ENCODE measurements at regions not wholly inside any gene's neighbourhood (a gene's known extent, or its start where the extent isn't known, plus 50 kb on each side); places are given as distances from the start of the nearest gene placed in this dataset.

GRCh38 chrX:131711478-131711867 is 167.6 kb downstream of the OR13H1 start:
- no peaks in the 10 kb centered on the region for H4K20me1 ChIP-seq (ENCODE audit: low read length)
- H3K4me1 ChIP-seq (ENCODE audit: insufficient read depth, low read length) = no peaks in the 10 kb centered on the region
- no peaks in the 10 kb centered on the region for H3F3A ChIP-seq (ENCODE audit: low read length, unreplicated experiment)
- H3K79me2 ChIP-seq (ENCODE audit: low read length) = no peaks in the 10 kb centered on the region
- no peak overlapping the region for H3K4me3 ChIP-seq (ENCODE audit: low read length)
- DNase-seq (no peak), ATAC-seq (no peak)
- H3K4me2 ChIP-seq (ENCODE audit: low read length) = no peak overlapping the region
- POLR2A ChIA-PET (ENCODE audit: unreplicated experiment) = interaction anchor here (0.6 kb wide), 1 partner anchor 111 kb away, joined by 4 read pairs; no protein-coding TSS in a partner anchor
- H3K27ac ChIP-seq (ENCODE audit: low read length) = no peak overlapping the region
- no peaks in the 10 kb centered on the region for H3K9me2 ChIP-seq (replicated peaks; ENCODE audit: low read length)
- H3K27me3 ChIP-seq (ENCODE audit: low read length) = no peaks in the 10 kb centered on the region
- no peaks in the 10 kb centered on the region for H3K9me3 ChIP-seq (ENCODE audit: low read length)
- no peak overlapping the region for H3K9ac ChIP-seq (ENCODE audit: low read length)
- BruUV-seq (replicated peaks) = no TSS peak
- no peaks in the 10 kb centered on the region for H3K36me3 ChIP-seq (ENCODE audit: low read depth, low read length)
- no peak overlapping the region for H2AFZ ChIP-seq (ENCODE audit: low read length)
- CTCF ChIA-PET = no interaction called here
- TF ChIP-seq CTCF (conservative IDR thresholded peaks at IDR 0.05; ENCODE audit: low read depth, low read length) = no peak
- intact Hi-C loops (cut with micrococcal nuclease) = loop anchor here (2.0 kb wide), 1 partner anchor 35 kb away; no protein-coding TSS in a partner anchor

- Histone ChIP-seq H3K79me2 (ENCODE audit: low read length) (no peaks in the 10 kb centered on the region), H3K9me2 (replicated peaks; ENCODE audit: low read length) (no peaks in the 10 kb centered on the region), H3K27ac (ENCODE audit: low read length) (no peak overlapping the region), H3K9ac (ENCODE audit: low read length) (no peak overlapping the region), H3K27me3 (ENCODE audit: low read length) (no peaks in the 10 kb centered on the region), H3F3A (ENCODE audit: low read length, unreplicated experiment) (no peaks in the 10 kb centered on the region), H3K9me3 (ENCODE audit: low read length) (peaks cover 3% of the 10 kb centered on the region; the same call in 1 of the 2 replicates), H3K4me2 (ENCODE audit: low read length) (no peak overlapping the region), H2AFZ (ENCODE audit: low read length) (no peak overlapping the region), H4K20me1 (ENCODE audit: low read length) (no peaks in the 10 kb centered on the region), H3K4me3 (ENCODE audit: low read length) (no peak overlapping the region), H3K36me3 (ENCODE audit: low read depth, low read length) (no peaks in the 10 kb centered on the region), H3K4me1 (ENCODE audit: insufficient read depth, low read length) (no peaks in the 10 kb centered on the region)
- POLR2A ChIA-PET (ENCODE audit: unreplicated experiment) = no interaction called here
- intact Hi-C loops (cut with micrococcal nuclease) = no loop called here
- no TSS peak for BruUV-seq (replicated peaks)
- CTCF ChIA-PET = no interaction called here
- TF ChIP-seq EZH2phosphoT487 (IDR thresholded peaks at IDR 0.05; ENCODE audit: borderline replicate concordance, low read length) = no peak
- TF ChIP-seq EZH2 (IDR thresholded peaks at IDR 0.05; ENCODE audit: low read length, unreplicated experiment) = no peak
- TF ChIP-seq CTCF (conservative IDR thresholded peaks at IDR 0.05; ENCODE audit: low read depth, low read length) = no peak
- ATAC-seq = no peak
- DNase-seq = no peak
Measured at GRCh38 chrX:131723646-131724045, 179.8 kb downstream of the OR13H1 start.

GRCh38 chrX:131724292-131724691 is 180.4 kb downstream of the OR13H1 start:
- H3K9me2 ChIP-seq (replicated peaks; ENCODE audit: low read length) = no peaks in the 10 kb centered on the region
- no peak overlapping the region for H3K27ac ChIP-seq (ENCODE audit: low read length)
- H3K9me3 ChIP-seq (ENCODE audit: low read length) = peaks cover 3% of the 10 kb centered on the region; the same call in 1 of the 2 replicates
- CTCF ChIA-PET = no interaction called here
- H3F3A ChIP-seq (ENCODE audit: low read length, unreplicated experiment) = no peaks in the 10 kb centered on the region
- BruUV-seq (replicated peaks) = no TSS peak
- H3K79me2 ChIP-seq (ENCODE audit: low read length) = no peaks in the 10 kb centered on the region
- no peak overlapping the region for H3K4me2 ChIP-seq (ENCODE audit: low read length)
- no peaks in the 10 kb centered on the region for H3K36me3 ChIP-seq (ENCODE audit: low read depth, low read length)
- intact Hi-C loops (cut with micrococcal nuclease) = no loop called here
- no peak for TF ChIP-seq EZH2 (IDR thresholded peaks at IDR 0.05; ENCODE audit: low read length, unreplicated experiment)
- no peak for TF ChIP-seq CTCF (conservative IDR thresholded peaks at IDR 0.05; ENCODE audit: low read depth, low read length)
- TF ChIP-seq EZH2phosphoT487 (IDR thresholded peaks at IDR 0.05; ENCODE audit: borderline replicate concordance, low read length) = no peak
- H3K9ac ChIP-seq (ENCODE audit: low read length) = no peak overlapping the region
- H2AFZ ChIP-seq (ENCODE audit: low read length) = no peak overlapping the region
- H3K4me1 ChIP-seq (ENCODE audit: insufficient read depth, low read length) = no peaks in the 10 kb centered on the region
- DNase-seq = no peak
- no peaks in the 10 kb centered on the region for H4K20me1 ChIP-seq (ENCODE audit: low read length)
- POLR2A ChIA-PET (ENCODE audit: unreplicated experiment) = no interaction called here
- H3K27me3 ChIP-seq (ENCODE audit: low read length) = no peaks in the 10 kb centered on the region
- ATAC-seq = no peak
- H3K4me3 ChIP-seq (ENCODE audit: low read length) = no peak overlapping the region
